Breast epithelium (tissue), 4 donors: ENCODE measurements at regions not wholly inside any gene's neighbourhood (a gene's known extent, or its start where the extent isn't known, plus 50 kb on each side); places are given as distances from the start of the nearest gene placed in this dataset.

Experiments used
- DNase-seq, 2 donors: peaks; one replicate each; pipeline ENCODE4 v3.0.0-alpha.2; 2019; ENCODE audit warnings: low spot score in 2 of 2
- H3K27ac ChIP-seq, 2 donors: fragments of 200-600 bp; sonication (generic) in 1 of 2; one replicate each; pipeline ENCODE4 v1.5.1; 2016 to 2019; ENCODE audit warnings: mild to moderate bottlenecking in 1 of 2
- H3K27me3 ChIP-seq, 2 donors: fragments of 200-600 bp; sonication (generic) in 1 of 2; one replicate each; pipeline versions ENCODE4 v1.5.1 to v1.6.0; 2017 to 2019; ENCODE audit warnings: control low read depth in 1 of 2, mild to moderate bottlenecking in 1 of 2
- H3K36me3 ChIP-seq: fragments of 200-600 bp; one replicate; pipeline ENCODE4 v1.5.1; 2019
- H3K4me1 ChIP-seq, 2 donors: fragments of 200-600 bp; sonication (generic); one replicate each; pipeline ENCODE4 v1.5.1; 2016 to 2019; ENCODE audit warnings: control low read depth in 1 of 2
- H3K4me3 ChIP-seq, 3 donors: fragments of 200-600 bp; sonication (generic); 1 replicate in 2 of 3; 2 replicates in 1 of 3; pipeline ENCODE4 v1.5.1; 2016 to 2019; ENCODE audit warnings: mild to moderate bottlenecking in 3 of 3, moderate library complexity in 2 of 3
- H3K9me3 ChIP-seq, 2 donors: fragments of 200-600 bp; sonication (generic) in 1 of 2; one replicate each; pipeline ENCODE4 v1.5.1; 2016 to 2019; ENCODE audit warnings: control low read depth in 1 of 2
- CTCF ChIP-seq, 3 donors: fragments of 450-650 bp; IDR thresholded peaks; one replicate each; pipeline ENCODE4 v1.5.1; 2016 to 2017; ENCODE audit warnings: antibody characterized with exemption in 3 of 3, mild to moderate bottlenecking in 3 of 3, moderate library complexity in 3 of 3
- POLR2A ChIP-seq: fragments of 450-650 bp; IDR thresholded peaks from one replicate; pipeline ENCODE4 v1.6.1; 2016; ENCODE audit warnings: antibody characterized with exemption, mild to moderate bottlenecking, moderate library complexity
- POLR2AphosphoS5 ChIP-seq, 3 donors: sonication (generic); formaldehyde crosslinking; IDR thresholded peaks; one replicate each; pipeline ENCODE4 v1.6.1; 2017; ENCODE audit warnings: antibody characterized with exemption in 3 of 3
- intact Hi-C: fragments of 100-400 bp; cut with DNase I; formaldehyde crosslinking; loops from one replicate; pipeline ENCODE4 v1.15.1; 2023; ENCODE audit warnings: low total_unique reads

- Histone ChIP-seq H3K9me3 (peaks cover 0 to 31% of the 10 kb centered on the region in 2 donors), H3K4me3 (no peak overlapping the region), H3K4me1 (no peaks in the 10 kb centered on the region), H3K27ac (no peak overlapping the region), H3K27me3 (no peaks in the 10 kb centered on the region), H3K36me3 (no peaks in the 10 kb centered on the region)
- no peak for DNase-seq
- no peak for TF ChIP-seq POLR2A
- TF ChIP-seq CTCF (IDR thresholded peaks at IDR 0.05), result no peak
- TF ChIP-seq POLR2AphosphoS5 (IDR thresholded peaks at IDR 0.05), result no peak
- intact Hi-C loops, result no loop called here
Observed at GRCh38 chr13:58134012-58134411, 502.5 kb downstream of the PCDH17 start.

- Histone ChIP-seq H3K4me3 (no peak overlapping the region), H3K27ac (no peak overlapping the region), H3K27me3 (no peaks in the 10 kb centered on the region), H3K4me1 (no peaks in the 10 kb centered on the region), H3K36me3 (no peaks in the 10 kb centered on the region), H3K9me3 (peaks cover 0 to 30% of the 10 kb centered on the region in 2 donors)
- no peak for DNase-seq
- intact Hi-C loops, result no loop called here
- TF ChIP-seq POLR2AphosphoS5 (IDR thresholded peaks at IDR 0.05), result no peak
- TF ChIP-seq POLR2A, result no peak
- TF ChIP-seq CTCF (IDR thresholded peaks at IDR 0.05), result no peak
Observed at GRCh38 chr13:58134525-58134924, 503.0 kb downstream of the PCDH17 start.

GRCh38 chr13:58142952-58143351 is 511.4 kb downstream of the PCDH17 start:
- Histone ChIP-seq H3K27me3 (no peaks in the 10 kb centered on the region), H3K4me1 (no peaks in the 10 kb centered on the region), H3K4me3 (no peak overlapping the region), H3K27ac (no peak overlapping the region), H3K9me3 (peaks cover 0 to 5% of the 10 kb centered on the region in 2 donors), H3K36me3 (no peaks in the 10 kb centered on the region)
- no peak for TF ChIP-seq POLR2AphosphoS5 (IDR thresholded peaks at IDR 0.05)
- TF ChIP-seq CTCF (IDR thresholded peaks at IDR 0.05), result no peak
- TF ChIP-seq POLR2A, result no peak
- intact Hi-C loops, result loop anchor here (5.0 kb wide), 1 partner anchor 421 kb away; no protein-coding TSS in a partner anchor
- no peak for DNase-seq

GRCh38 chr13:58144616-58145015 is 513.1 kb downstream of the PCDH17 start:
- intact Hi-C loops, result loop anchor here (5.0 kb wide), 1 partner anchor 422 kb away; no protein-coding TSS in a partner anchor
- no peaks in the 10 kb centered on the region for H3K36me3 ChIP-seq
- H3K4me1 ChIP-seq, result no peaks in the 10 kb centered on the region
- no peak for DNase-seq
- H3K4me3 ChIP-seq, result no peak overlapping the region
- TF ChIP-seq CTCF (IDR thresholded peaks at IDR 0.05) (no peak), POLR2AphosphoS5 (IDR thresholded peaks at IDR 0.05) (no peak), POLR2A (no peak)
- H3K27me3 ChIP-seq, result no peaks in the 10 kb centered on the region
- peaks cover 0 to 5% of the 10 kb centered on the region in 2 donors for H3K9me3 ChIP-seq
- no peak overlapping the region for H3K27ac ChIP-seq

- intact Hi-C loops, result no loop called here
- no peaks in the 10 kb centered on the region for H3K36me3 ChIP-seq
- H3K9me3 ChIP-seq, result no peaks in the 10 kb centered on the region
- TF ChIP-seq POLR2AphosphoS5 (IDR thresholded peaks at IDR 0.05), result no peak
- no peak for TF ChIP-seq CTCF (IDR thresholded peaks at IDR 0.05)
- no peak for TF ChIP-seq POLR2A
- H3K4me1 ChIP-seq, result no peaks in the 10 kb centered on the region
- H3K27ac ChIP-seq, result no peak overlapping the region
- H3K27me3 ChIP-seq, result no peaks in the 10 kb centered on the region
- H3K4me3 ChIP-seq, result no peak overlapping the region
- no peak for DNase-seq
Observed at GRCh38 chr13:58151452-58151851, 519.9 kb downstream of the PCDH17 start.
